NCI-H1417 (cell line): ENCODE measurements at regions not wholly inside any gene's neighbourhood (a gene's known extent, or its start where the extent isn't known, plus 50 kb on each side); places are given as distances from the start of the nearest gene placed in this dataset.
"Not testable (repeated sequence)": the region's sequence is repeated elsewhere in the genome, so short reads cannot be mapped to it uniquely, and the experiment has no call there.

ENCODE experiments used
- DNase-seq, 3 experiments: peaks; one replicate each; lab custom pipeline; 2025; lab: John Stamatoyannopoulos, UW

DNA sequence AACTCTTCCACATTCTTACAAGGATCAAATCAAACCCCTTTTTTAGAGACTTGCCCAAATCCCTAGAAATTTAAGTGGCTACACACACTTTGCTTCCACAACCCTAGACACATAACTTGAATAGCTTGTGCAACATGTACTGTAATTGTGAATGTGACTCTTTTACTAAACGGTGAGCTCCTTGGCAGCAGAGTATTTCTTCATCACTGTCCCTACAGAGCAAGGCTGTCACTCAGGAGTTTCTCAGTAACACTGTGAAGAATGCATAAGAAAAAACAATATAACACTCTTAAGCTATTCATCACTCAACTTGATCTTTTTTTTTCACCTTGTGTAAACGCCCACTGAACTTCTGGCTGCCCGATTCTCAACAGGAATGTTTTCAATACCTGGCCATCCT, 53.8 kb upstream of the ADAMTS18 start:
- DNase-seq: no peak

- no peak for DNase-seq
These were observed 56.3 kb upstream of the ADAMTS18 start for GRCh38 chr16:77491091-77491490.

GRCh38 chr16:77496934-77497333, 62.1 kb upstream of the ADAMTS18 start:
- no peak for DNase-seq

DNA sequence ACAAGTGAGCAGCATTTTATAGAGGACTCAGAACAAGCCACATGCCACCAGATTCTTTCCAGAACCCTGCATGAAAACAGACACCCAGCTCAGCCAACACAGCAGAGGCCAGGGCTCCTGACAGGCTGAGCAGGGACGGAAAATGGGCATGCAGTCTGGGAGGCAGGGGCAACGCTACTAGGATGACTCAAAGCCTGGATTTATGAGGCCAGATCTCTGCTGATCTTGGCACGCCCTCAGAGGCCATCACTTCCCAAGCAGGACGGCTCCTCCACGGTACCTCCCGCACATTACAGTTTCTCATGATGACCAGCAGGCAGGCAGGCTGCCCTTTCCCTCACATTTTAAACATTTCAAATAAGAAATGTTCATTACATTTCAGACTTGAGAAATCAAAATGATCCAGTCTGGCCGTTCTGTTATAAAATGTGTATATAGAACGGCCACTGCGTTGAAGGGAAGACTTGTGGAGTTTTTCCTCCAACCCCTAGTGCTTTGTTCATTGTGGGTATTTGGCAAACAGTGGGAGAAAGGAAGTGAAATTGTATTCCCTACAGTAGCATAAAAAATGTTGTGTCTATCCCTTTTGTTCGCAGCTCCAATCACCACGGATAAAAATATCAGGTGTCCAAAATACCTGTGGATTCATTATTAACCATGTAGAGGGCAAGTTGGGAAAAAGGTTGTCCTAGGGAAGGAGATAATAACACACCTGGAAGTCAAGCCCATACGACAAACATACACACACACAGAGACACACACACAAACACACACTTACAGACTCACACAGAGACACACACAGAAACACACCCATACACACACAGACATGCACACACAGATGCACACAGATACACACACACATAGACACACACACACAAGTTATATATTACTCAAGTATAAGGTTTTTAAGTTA, 64.8 kb upstream of the ADAMTS18 start:
- no peak for DNase-seq

GRCh38 chr16:77500286-77500598, 65.4 kb upstream of the ADAMTS18 start:
- DNase-seq: no peak

DNA sequence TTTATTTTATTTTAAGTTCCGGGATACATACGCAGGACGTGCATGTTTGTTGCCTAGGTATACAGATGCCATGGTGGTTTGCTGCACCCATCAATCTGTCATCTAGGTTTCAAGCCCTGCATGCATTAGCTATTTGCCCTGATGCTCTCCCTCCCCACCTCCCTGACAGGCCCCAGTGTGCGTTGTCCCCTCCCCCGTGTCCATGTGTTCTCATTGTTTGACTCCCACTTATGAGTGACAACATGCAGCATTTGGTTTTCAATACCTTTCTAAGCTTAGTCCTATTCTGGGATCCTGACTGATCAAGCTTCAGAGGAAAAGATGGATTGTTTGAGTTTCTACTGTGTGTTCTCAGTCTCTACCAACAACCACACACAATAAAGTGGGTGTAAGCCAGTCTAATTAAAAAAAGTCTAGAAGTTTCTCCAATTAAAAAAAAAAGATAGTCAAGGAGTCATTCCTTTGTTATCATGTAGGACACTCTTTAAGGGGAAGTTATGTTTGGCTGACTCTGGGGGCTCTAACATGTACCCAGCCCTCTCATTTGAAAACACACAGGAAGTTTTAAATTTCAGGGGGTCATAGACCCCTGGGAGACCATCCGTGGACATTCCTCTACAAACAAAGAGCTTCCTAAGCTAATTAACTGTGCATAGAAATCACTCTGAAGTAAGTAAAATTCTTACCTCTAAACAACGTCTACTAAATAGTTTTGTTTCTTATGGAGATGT, 66.3 kb upstream of the ADAMTS18 start:
- DNase-seq: peak in 1 of 3 experiments; percentile 4

- DNase-seq: no peak
These were observed 67.6 kb upstream of the ADAMTS18 start for GRCh38 chr16:77502448-77502847.

GRCh38 chr16:77506492-77506891, 71.7 kb upstream of the ADAMTS18 start:
- not testable (repeated sequence) for DNase-seq

DNA sequence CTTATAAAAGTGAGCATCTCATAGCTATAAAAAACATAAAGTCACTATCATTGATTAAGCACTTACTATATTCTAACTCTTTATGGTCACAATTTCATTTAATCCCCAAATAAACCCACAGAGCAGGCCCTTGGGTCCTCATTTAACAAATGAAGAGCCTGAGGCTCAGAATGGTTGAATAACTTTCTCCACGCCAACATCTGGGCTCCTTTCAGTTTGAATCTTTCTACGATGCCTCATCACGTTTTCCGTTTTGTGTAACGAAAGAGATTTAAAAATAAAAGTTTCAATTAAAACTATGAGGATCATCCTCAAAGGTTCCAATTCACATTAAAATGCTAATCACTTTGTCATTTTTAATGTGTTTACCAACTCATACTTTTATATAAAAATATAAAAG, 74.2 kb upstream of the ADAMTS18 start:
- DNase-seq: no peak

GRCh38 chr16:77509796-77510195, 75.0 kb upstream of the ADAMTS18 start:
- DNase-seq: peak in 1 of 3 experiments; percentile 37

- no peak for DNase-seq
These were observed 76.2 kb upstream of the ADAMTS18 start for GRCh38 chr16:77511053-77511452.

GRCh38 chr16:77514500-77515220, 79.8 kb upstream of the ADAMTS18 start:
- DNase-seq: no peak

- DNase-seq: not testable (repeated sequence)
These were observed 90.4 kb upstream of the ADAMTS18 start for GRCh38 chr16:77525226-77525625.

- peak in 1 of 3 experiments; percentile 18 for DNase-seq
These were observed 96.9 kb upstream of the ADAMTS18 start for GRCh38 chr16:77531752-77532151.

GRCh38 chr16:77536809-77537208, 102.0 kb upstream of the ADAMTS18 start:
- DNase-seq: no peak

- no peak for DNase-seq
These were observed 104.7 kb upstream of the ADAMTS18 start for GRCh38 chr16:77539421-77540034.

- DNase-seq: no peak
These were observed 105.8 kb upstream of the ADAMTS18 start for GRCh38 chr16:77540646-77541045.

GRCh38 chr16:77541165-77541564, 106.3 kb upstream of the ADAMTS18 start:
- no peak for DNase-seq

- no peak for DNase-seq
These were observed 113.3 kb upstream of the ADAMTS18 start for GRCh38 chr16:77548151-77548550.

DNA sequence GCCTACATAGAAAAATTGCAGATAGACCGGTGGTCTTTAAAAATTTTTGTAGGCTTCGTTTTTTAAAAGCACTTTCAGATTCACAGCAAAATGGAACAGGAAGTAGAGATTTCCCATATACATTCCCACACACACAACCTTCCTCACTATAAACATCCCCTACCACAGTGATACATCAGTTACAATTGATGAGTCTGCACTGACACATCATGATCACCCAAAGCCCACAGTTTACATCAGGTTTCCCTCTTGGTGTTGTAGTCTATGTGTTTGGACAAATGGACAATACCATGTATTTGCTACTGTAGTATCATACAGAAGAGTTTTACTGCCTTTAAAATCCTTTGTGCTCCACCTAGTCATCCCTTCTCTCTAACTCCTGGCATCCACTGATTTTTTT, 113.9 kb upstream of the ADAMTS18 start:
- no peak for DNase-seq

GRCh38 chr16:77549876-77550275, 115.0 kb upstream of the ADAMTS18 start:
- DNase-seq: no peak

GRCh38 chr16:77551357-77551756, 116.5 kb upstream of the ADAMTS18 start:
- DNase-seq: no peak
